Neural cell (in vitro differentiated cells): ENCODE measurements at regions not wholly inside any gene's neighbourhood (a gene's known extent, or its start where the extent isn't known, plus 50 kb on each side); places are given as distances from the start of the nearest gene placed in this dataset.

ENCODE experiments used
- H2AFZ ChIP-seq: fragments of 200-600, 300-800 bp; sonication (generic), shearing (Covaris generic); 2 replicates; pipeline ENCODE4 v1.6.0; 2014; ENCODE audit warnings: low read depth, mild to moderate bottlenecking, antibody characterized with exemption, low read length, moderate library complexity
- H3F3A ChIP-seq: fragments of 200-600 bp; shearing (Covaris generic); 2 replicates; pipeline ENCODE4 v1.6.1; 2016; ENCODE audit warnings: mild to moderate bottlenecking, moderate library complexity, mixed read lengths, antibody characterized with exemption, low read length; ENCODE audit not compliant: insufficient read depth, poor library complexity, severe bottlenecking
- H3K27ac ChIP-seq: fragments of 200-600, 300-800 bp; sonication (generic), shearing (Covaris generic); 2 replicates; pipeline ENCODE4 v1.5.1; 2014; ENCODE audit warnings: mild to moderate bottlenecking, low read length, moderate library complexity
- H3K27me3 ChIP-seq: fragments of 300-800, 200-600 bp; sonication (generic), shearing (Covaris generic); 2 replicates; pipeline ENCODE4 v1.6.0; 2014; ENCODE audit warnings: mild to moderate bottlenecking, low read depth, low read length, moderate library complexity; ENCODE audit not compliant: insufficient read depth
- H3K36me3 ChIP-seq: fragments of 300-800, 200-600 bp; sonication (generic), shearing (Covaris generic); 2 replicates; pipeline ENCODE4 v1.5.1; 2014; ENCODE audit warnings: mild to moderate bottlenecking, antibody characterized with exemption, low read length, moderate library complexity; ENCODE audit not compliant: insufficient read depth
- H3K4me2 ChIP-seq: fragments of 300-800, 200-600 bp; sonication (generic), shearing (Covaris generic); 2 replicates; pipeline ENCODE4 v1.6.0; 2014; ENCODE audit warnings: mild to moderate bottlenecking, low read length
- H3K4me3 ChIP-seq: fragments of 300-800, 200-600 bp; sonication (generic), shearing (Covaris generic); 2 replicates; pipeline ENCODE4 v1.5.1; 2014; ENCODE audit warnings: mild to moderate bottlenecking, low read length, moderate library complexity
- H3K79me2 ChIP-seq: fragments of 200-600 bp; shearing (Covaris generic); replicated peaks from 2 replicates; pipeline ENCODE4 v1.6.0; 2014; ENCODE audit warnings: mild to moderate bottlenecking, low read length, moderate library complexity; ENCODE audit not compliant: insufficient read depth
- H3K9ac ChIP-seq: fragments of 300-800, 200-600 bp; sonication (generic), shearing (Covaris generic); 2 replicates; pipeline ENCODE4 v1.6.1; 2016; ENCODE audit warnings: mild to moderate bottlenecking, low read length, mixed read lengths
- H3K9me2 ChIP-seq: fragments of 200-600 bp; shearing (Covaris generic); 2 replicates; pipeline ENCODE4 v1.6.1; 2016; ENCODE audit warnings: mild to moderate bottlenecking, low read length, mixed read lengths; ENCODE audit not compliant: insufficient read depth
- H3K9me3 ChIP-seq: fragments of 200-600, 300-800 bp; sonication (generic), shearing (Covaris generic); 2 replicates; pipeline ENCODE4 v1.6.1; 2016; ENCODE audit warnings: mild to moderate bottlenecking, mixed run types, low read length, moderate library complexity, mixed read lengths
- H4K20me1 ChIP-seq: fragments of 200-600 bp; shearing (Covaris generic); 2 replicates; pipeline ENCODE4 v1.6.1; 2016; ENCODE audit warnings: mild to moderate bottlenecking, mixed run types; ENCODE audit not compliant: insufficient read depth
- EP300 ChIP-seq: fragments of 450-650 bp; conservative IDR thresholded peaks from 2 replicates; pipeline ENCODE4 v1.6.1; 2014; ENCODE audit warnings: antibody characterized with exemption, mild to moderate bottlenecking, moderate library complexity; ENCODE audit not compliant: poor library complexity, severe bottlenecking
- EZH2 ChIP-seq: fragments of 200-600, 300-800 bp; shearing (Covaris generic), sonication (generic); IDR thresholded peaks from 2 replicates; pipeline ENCODE4 v1.6.1; 2014; ENCODE audit warnings: antibody characterized with exemption, low read length, borderline replicate concordance, mild to moderate bottlenecking; ENCODE audit not compliant: insufficient read depth, poor library complexity, severe bottlenecking
- MXI1 ChIP-seq: fragments of 450-650 bp; conservative IDR thresholded peaks from 2 replicates; pipeline ENCODE4 v1.6.1; 2014; ENCODE audit warnings: antibody characterized with exemption, mild to moderate bottlenecking; ENCODE audit not compliant: poor library complexity, severe bottlenecking
- POLR2AphosphoS5 ChIP-seq: IDR thresholded peaks from 2 replicates; pipeline ENCODE4 v1.6.1; 2012
- RAD21 ChIP-seq: fragments of 450-650 bp; conservative IDR thresholded peaks from 2 replicates; pipeline ENCODE4 v1.6.1; 2014; ENCODE audit warnings: antibody characterized with exemption, mild to moderate bottlenecking, moderate library complexity
- SMC3 ChIP-seq: fragments of 450-650 bp; conservative IDR thresholded peaks from 2 replicates; pipeline ENCODE4 v1.6.1; 2014; ENCODE audit warnings: antibody characterized with exemption, mild to moderate bottlenecking, moderate library complexity; ENCODE audit not compliant: poor library complexity
- TAF1 ChIP-seq: IDR thresholded peaks from 2 replicates; pipeline ENCODE4 v1.6.1; 2012; ENCODE audit warnings: low read depth
- TF ChIP-seq, protein P1 (sequence below): fragments of 450-650 bp; IDR thresholded peaks from 2 replicates; pipeline ENCODE4 v1.5.1; 2014; ENCODE audit warnings: antibody characterized with exemption, mild to moderate bottlenecking, moderate library complexity; ENCODE audit not compliant: poor library complexity, severe bottlenecking
- TF ChIP-seq, protein P2 (sequence below): IDR thresholded peaks from 2 replicates; pipeline ENCODE4 v1.6.1; 2012; ENCODE audit warnings: borderline replicate concordance

DNA sequence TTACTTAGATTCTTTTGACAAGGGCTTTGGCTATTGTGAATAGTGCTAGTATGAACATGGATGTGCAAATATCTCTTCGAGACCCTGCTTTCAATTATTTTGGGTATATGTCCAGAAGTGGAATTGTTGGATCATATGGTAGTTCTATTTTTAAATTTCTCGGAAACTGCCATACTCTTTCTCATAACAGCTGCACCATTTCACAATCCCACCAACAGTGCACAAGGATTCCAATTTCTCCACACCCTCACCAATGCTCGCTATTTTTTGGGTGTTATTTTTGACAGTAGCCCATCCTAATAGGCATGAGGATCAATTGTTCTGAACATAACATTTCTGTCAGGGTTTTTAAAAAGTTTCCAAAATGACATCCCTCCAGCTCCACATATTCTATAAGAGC lies 69.2 kb upstream of the ESR1 start:
- Histone ChIP-seq H4K20me1 (no peaks in the 10 kb centered on the region), H3F3A (no peaks in the 10 kb centered on the region), H3K27ac (no peak overlapping the region), H3K9me3 (no peaks in the 10 kb centered on the region), H2AFZ (no peak overlapping the region), H3K79me2 (no peaks in the 10 kb centered on the region), H3K4me2 (no peak overlapping the region), H3K27me3 (no peaks in the 10 kb centered on the region), H3K9ac (no peak overlapping the region), H3K9me2 (no peaks in the 10 kb centered on the region), H3K4me3 (no peak overlapping the region), H3K36me3 (no peaks in the 10 kb centered on the region)
- TF ChIP-seq EZH2 (no peak), TAF1 (no peak), RAD21 (no peak), SMC3 (no peak), POLR2AphosphoS5 (no peak), EP300 (no peak), MXI1 (no peak)
- TF ChIP-seq, protein P1, sequence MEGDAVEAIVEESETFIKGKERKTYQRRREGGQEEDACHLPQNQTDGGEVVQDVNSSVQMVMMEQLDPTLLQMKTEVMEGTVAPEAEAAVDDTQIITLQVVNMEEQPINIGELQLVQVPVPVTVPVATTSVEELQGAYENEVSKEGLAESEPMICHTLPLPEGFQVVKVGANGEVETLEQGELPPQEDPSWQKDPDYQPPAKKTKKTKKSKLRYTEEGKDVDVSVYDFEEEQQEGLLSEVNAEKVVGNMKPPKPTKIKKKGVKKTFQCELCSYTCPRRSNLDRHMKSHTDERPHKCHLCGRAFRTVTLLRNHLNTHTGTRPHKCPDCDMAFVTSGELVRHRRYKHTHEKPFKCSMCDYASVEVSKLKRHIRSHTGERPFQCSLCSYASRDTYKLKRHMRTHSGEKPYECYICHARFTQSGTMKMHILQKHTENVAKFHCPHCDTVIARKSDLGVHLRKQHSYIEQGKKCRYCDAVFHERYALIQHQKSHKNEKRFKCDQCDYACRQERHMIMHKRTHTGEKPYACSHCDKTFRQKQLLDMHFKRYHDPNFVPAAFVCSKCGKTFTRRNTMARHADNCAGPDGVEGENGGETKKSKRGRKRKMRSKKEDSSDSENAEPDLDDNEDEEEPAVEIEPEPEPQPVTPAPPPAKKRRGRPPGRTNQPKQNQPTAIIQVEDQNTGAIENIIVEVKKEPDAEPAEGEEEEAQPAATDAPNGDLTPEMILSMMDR = no peak
- TF ChIP-seq, protein P2, sequence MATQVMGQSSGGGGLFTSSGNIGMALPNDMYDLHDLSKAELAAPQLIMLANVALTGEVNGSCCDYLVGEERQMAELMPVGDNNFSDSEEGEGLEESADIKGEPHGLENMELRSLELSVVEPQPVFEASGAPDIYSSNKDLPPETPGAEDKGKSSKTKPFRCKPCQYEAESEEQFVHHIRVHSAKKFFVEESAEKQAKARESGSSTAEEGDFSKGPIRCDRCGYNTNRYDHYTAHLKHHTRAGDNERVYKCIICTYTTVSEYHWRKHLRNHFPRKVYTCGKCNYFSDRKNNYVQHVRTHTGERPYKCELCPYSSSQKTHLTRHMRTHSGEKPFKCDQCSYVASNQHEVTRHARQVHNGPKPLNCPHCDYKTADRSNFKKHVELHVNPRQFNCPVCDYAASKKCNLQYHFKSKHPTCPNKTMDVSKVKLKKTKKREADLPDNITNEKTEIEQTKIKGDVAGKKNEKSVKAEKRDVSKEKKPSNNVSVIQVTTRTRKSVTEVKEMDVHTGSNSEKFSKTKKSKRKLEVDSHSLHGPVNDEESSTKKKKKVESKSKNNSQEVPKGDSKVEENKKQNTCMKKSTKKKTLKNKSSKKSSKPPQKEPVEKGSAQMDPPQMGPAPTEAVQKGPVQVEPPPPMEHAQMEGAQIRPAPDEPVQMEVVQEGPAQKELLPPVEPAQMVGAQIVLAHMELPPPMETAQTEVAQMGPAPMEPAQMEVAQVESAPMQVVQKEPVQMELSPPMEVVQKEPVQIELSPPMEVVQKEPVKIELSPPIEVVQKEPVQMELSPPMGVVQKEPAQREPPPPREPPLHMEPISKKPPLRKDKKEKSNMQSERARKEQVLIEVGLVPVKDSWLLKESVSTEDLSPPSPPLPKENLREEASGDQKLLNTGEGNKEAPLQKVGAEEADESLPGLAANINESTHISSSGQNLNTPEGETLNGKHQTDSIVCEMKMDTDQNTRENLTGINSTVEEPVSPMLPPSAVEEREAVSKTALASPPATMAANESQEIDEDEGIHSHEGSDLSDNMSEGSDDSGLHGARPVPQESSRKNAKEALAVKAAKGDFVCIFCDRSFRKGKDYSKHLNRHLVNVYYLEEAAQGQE = no peak

DNA sequence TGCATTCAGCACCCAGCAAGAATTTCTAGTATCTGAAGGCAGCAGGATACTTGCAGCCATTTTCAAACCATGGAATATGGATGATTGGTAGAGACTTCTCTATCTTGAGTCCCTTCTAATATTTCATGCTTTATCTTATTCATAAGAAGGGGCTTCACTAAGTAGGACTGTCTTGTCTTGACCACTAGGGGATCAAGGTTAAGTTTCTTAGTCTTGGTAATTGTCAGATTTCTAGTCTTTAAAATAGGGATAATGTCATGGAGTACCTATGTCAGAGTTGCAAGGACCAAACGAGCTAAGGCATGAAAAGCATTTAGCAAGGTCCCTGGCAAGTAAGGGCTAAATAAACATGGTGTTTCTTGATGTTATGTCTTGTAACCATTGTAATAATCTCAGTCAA lies 68.5 kb upstream of the ESR1 start:
- H3K79me2 ChIP-seq = no peaks in the 10 kb centered on the region
- H3K9me3 ChIP-seq = no peaks in the 10 kb centered on the region
- H3F3A ChIP-seq = no peaks in the 10 kb centered on the region
- H3K9ac ChIP-seq = no peak overlapping the region
- H3K4me3 ChIP-seq = no peak overlapping the region
- H4K20me1 ChIP-seq = no peaks in the 10 kb centered on the region
- H3K27ac ChIP-seq = no peak overlapping the region
- H2AFZ ChIP-seq = no peak overlapping the region
- no peaks in the 10 kb centered on the region for H3K9me2 ChIP-seq
- H3K36me3 ChIP-seq = no peaks in the 10 kb centered on the region
- no peak for TF ChIP-seq TAF1
- TF ChIP-seq, protein P2 = no peak
- H3K27me3 ChIP-seq = no peaks in the 10 kb centered on the region
- H3K4me2 ChIP-seq = no peak overlapping the region
